Cardiac fibroblast (primary cell): ENCODE measurements at regions not wholly inside any gene's neighbourhood (a gene's known extent, or its start where the extent isn't known, plus 50 kb on each side); places are given as distances from the start of the nearest gene placed in this dataset.

ENCODE experiments used
- DNase-seq, 2 donors: peaks; one replicate each; pipeline versions ENCODE4 v3.0.0 to v3.0.0-alpha.2; 2010; ENCODE audit warnings: low read depth in 2 of 2
- H3K4me3 ChIP-seq, 2 donors: replicated peaks in 1 of 2; 1 replicate in 1 of 2; 2 replicates in 1 of 2; pipeline ENCODE4 v1.5.1; 2011; ENCODE audit warnings: low read depth in 2 of 2, low read length in 2 of 2, mild to moderate bottlenecking in 2 of 2, moderate library complexity in 1 of 2
- CTCF ChIP-seq: IDR thresholded peaks from one replicate; pipeline ENCODE4 v1.5.1; 2011; ENCODE audit warnings: low read depth, mild to moderate bottlenecking, low read length, inconsistent platforms

- DNase-seq = no peak
- TF ChIP-seq CTCF = no peak
- no peak overlapping the region for H3K4me3 ChIP-seq
Measured at GRCh38 chr10:78982726-78983125, 86.0 kb upstream of the ZMIZ1 start.

GRCh38 chr10:78983608-78984007 is 85.2 kb upstream of the ZMIZ1 start:
- no peak overlapping the region for H3K4me3 ChIP-seq
- no peak for TF ChIP-seq CTCF
- no peak for DNase-seq

- TF ChIP-seq CTCF = no peak
Measured at GRCh38 chr10:78985973-78986818, 82.6 kb upstream of the ZMIZ1 start.

GRCh38 chr10:78991187-78991586 is 77.6 kb upstream of the ZMIZ1 start:
- no peak for TF ChIP-seq CTCF
- DNase-seq = peak in 1 of 2 donors; percentile 64
- H3K4me3 ChIP-seq = no peak overlapping the region

More at GRCh38 chr10:78985973-78986818, 82.6 kb upstream of the ZMIZ1 start:
- H3K4me3 ChIP-seq = no peak overlapping the region
- peak; percentile 19 to 69 for DNase-seq

- no peak for TF ChIP-seq CTCF
- no peak for DNase-seq
- no peak overlapping the region for H3K4me3 ChIP-seq
Measured at GRCh38 chr10:78992333-78992732, 76.4 kb upstream of the ZMIZ1 start.

- no peak for DNase-seq
- TF ChIP-seq CTCF = no peak
Measured at GRCh38 chr10:78993261-78993945, 75.4 kb upstream of the ZMIZ1 start.

More at GRCh38 chr10:78993261-78993945, 75.4 kb upstream of the ZMIZ1 start:
- no peak overlapping the region for H3K4me3 ChIP-seq
